ENCODE measurements at regions not wholly inside any gene's neighbourhood (a gene's known extent, or its start where the extent isn't known, plus 50 kb on each side); places are given as distances from the start of the nearest gene placed in this dataset.
"Not testable (repeated sequence)": the region's sequence is repeated elsewhere in the genome, so short reads cannot be mapped to it uniquely, and the experiment has no call there.

DNA sequence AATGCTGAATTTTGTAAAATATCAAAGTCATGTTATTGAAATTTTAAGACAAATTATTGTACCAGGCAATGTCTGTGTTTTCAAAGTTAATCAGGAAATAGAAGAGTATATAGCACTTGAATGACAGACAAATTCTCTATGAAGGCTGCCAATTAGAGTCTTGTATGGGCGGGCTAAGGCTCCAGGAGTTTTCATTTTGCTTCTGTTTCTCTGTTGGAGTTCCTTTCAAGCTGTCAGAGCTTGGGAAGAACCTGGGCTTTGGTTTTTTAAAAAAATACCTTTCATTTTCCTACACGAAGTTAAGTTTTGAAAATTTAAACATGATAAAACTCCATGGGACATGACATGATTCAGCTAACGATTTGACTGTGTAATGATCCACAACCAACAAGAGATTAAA is 339.0 kb upstream of the KCNH7 start:
- no peak for DNase-seq

DNA sequence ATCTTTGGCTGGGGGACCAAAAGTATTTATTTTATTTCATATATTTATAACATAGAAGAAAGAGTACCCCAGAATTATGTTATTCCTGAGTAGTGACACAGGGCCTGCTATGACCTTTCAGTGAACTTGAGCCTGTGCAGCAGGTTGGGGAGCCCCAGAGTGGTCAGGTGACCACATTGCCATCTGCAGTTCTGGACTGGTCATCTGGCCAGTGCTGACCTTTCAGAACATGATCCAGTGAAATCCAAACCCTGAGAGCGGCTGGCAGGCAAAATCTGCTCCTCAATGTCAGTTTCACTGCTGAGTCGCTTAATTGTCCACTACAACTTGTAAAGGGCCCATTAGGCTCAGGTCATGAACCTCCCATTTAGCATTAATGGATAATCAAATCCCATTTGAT is 336.7 kb upstream of the KCNH7 start:
- no peak for DNase-seq

DNA sequence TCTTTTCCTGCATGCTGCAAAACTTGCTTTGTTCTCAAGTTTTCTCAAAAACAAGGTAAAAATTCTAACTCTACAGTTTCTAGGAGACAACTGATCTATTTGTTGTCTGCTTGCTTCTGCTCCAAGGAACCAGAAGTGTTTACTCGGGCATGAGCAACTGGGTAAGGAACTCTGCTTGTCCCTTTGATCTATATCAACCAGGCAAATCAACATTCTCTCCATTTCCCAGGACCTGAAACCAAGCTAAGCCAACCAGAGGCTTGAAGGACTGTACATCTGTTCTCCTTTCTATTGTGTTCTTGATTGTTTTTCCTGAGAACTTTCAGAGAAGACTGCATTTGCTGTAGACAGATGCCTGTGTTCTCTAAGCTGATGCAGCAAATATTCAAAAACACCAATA is 335.0 kb upstream of the KCNH7 start:
- DNase-seq: no peak

DNA sequence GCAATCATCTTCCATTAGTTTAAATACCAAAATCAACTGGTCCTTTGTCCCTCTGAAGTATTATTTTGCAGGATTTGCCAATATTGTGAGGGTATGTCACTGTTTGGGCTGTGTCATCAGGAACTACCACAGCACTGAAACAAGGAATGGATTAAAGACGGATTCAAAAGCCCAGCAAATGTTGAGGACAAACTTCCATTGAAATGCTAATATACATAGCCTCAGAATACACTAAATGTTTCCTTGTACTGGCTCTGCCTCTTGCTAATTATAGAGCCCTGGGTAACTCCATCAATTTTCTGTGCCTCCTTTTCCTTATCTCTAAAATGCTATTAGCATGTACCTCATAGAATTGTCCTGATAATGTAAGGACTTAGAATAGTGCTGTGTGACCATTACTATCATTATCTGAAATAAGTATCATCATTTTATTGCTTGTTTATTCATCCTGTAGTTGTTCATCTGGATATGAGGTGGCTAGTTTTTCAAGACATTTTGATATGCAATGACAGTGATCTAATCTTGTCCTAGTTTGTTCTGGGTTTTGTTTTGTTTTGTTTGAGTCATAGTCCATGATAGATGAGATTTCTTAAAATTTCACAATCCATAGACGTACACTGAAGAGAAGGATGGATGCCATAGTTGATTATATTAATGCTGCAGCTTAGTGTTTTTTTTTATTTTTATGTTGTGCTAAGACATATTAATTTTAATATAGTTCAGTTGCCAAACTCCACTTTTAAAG is 333.4 kb upstream of the KCNH7 start:
- DNase-seq: no peak

DNA sequence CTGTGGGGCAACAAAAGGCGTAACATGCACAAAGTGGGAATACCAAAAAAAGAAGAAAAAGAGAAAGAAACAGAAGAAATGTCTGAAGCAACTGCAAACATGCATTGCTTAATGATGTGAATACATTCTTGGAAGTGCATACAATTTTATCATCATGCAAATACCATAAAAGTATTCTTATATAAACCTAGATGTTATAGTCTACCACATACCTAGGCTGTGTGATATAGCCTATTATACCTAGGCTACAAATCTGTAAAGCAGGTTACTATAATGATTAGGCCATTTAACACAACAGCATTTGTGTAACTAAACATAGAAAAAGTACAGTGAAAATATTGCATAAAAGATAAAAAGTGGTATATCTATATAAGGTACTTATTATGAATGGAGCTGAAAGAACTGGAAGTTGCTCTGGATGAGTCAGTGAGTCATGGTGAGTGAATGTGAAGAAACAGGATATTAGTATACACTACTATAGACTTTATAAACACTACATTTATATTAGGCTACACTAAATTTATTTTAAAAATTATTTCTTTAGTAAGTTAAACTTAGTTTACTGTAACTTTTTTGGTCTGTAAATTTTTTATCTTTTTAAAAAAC is 319.4 kb upstream of the KCNH7 start:
- no peak for DNase-seq

DNA sequence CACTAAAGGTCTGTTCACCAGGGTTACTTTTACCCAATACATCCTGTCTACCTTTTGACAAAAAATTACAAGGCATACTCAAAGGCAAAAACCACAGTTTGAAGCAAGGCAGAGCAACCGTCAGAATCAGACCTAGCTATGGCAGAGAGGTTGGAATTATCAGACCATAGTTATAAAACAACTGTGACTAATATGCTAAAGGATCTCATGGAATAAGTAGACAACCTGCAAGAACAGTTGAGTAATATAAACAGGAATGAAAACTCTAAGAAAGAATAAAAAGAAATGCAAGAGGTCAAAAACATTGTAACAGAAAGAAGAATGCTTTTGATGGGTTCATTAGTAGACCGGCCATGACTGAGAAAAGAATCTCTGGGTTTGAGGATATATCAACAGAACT is 318.8 kb upstream of the KCNH7 start:
- no peak for DNase-seq

DNA sequence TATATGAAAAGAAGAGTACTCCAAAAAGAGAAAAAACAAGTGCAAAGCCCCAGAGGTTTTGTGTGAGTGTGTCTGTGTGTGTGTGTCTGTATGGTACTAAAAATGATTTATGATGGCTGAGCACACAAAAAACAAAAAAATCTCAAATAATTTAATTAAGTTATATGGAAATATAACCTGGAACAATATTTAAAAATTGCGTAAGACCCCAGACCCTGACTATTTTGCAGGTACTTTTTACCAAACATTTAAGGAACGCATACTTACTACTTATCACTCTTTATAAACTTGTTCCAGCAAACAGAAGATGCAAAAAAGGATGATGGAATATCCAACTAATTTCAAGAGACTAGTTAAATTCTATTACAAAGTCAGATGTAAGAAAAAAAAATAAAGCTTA is 317.4 kb upstream of the KCNH7 start:
- DNase-seq: no peak

DNA sequence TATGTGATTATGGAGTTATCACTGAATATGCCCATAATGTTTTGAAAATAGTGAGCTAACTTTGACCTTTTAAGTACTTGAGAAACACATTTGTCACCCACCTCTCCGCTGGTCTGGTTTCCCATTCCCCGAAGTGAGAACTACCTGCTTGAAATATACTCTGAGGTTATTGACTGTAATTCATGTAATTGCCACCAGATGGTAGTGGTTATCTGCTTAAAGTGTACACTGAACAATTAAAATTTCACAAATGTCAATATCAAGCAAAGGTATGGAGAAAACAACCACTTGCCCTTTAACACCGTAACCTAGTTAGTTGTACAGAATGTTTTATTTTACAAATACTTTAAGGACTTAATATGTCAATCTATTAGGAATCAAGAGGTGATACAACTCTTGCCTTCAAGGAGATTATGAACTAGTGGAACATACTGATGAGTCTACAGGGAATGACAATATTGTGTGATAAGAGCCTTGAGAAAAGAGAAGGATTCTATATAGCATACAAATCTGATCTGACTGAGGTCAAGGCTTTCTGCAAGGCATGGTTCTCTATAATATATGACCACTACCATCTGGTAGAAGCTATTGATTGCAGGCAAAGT is 316.8 kb upstream of the KCNH7 start:
- peak in 1 of 2 donors; percentile 5 for DNase-seq

DNA sequence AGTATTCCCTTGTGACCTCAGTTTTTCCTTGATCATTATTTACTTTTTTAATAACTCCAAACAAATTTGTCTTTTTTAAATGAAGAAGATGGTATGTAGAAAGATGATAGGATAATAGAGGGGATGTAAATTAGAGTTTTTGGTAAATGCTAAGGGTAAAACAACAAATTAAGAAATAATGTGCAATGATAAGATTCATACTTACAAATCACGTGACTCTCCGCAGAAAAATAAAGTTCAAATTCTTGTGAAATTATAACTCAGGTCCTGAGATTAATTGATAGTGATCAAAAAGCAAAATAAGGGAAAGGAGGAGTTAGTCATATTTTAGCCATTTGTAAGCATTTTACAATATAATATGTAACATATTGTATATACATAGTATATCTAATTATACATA is 304.1 kb upstream of the KCNH7 start:
- DNase-seq: no peak

DNA sequence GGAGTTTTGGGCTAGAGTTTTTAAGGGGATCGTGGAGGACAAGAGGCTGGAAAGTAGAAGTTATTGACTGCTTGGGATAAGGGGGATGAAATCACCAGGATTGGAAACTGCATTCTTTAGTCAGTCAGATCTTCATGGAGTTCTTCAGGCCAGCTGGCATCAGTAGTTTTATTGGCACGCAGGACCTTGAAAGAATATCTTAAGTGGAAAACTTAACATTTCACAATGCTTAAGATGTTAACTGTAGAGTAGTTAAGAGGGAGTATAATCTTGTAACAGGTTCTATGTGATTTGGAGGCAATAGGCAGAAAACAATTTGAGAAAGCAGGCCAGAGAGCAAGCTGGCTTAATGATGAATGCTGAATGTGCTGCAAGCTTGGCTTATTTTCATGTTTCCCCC is 300.4 kb upstream of the KCNH7 start:
- no peak for DNase-seq

DNA sequence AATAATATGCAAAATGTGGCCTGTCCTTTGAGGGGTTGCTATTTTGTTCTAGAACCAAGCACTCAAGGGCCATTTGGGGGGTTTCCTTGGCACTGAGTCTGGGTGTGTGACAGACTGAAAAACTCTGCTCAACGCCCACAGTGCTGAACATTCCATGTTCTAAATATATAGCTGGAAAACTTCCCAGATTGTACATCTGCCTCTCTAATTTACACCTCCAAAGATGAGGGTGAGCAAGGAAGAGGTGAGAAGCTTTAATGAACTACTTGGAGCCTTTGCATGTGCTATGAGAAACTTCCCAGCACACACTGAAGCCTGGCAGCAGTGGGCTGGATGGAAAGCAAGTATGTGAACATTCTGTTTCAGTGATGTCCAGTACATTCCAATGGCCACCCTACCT is 296.7 kb upstream of the KCNH7 start:
- no peak for DNase-seq

DNA sequence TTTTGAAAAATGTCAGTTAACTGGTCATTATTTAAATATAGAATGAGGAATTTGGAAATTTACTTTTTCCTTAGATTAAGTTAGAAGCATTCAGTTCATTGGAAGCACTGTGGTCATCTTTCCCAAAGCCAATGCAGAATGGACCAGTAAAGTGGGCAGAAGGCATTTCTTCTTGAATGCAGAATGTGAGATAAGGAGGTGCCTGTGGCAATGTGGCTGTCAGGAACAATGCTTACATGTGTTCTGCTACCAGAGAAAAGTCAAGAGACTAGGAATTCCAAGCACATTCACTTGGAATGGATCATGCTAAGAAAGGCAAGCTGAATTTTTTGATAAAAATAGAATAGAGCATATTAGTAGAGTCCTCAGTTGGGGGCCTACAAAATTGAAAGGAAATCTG is 295.0 kb upstream of the KCNH7 start:
- no peak for DNase-seq

DNA sequence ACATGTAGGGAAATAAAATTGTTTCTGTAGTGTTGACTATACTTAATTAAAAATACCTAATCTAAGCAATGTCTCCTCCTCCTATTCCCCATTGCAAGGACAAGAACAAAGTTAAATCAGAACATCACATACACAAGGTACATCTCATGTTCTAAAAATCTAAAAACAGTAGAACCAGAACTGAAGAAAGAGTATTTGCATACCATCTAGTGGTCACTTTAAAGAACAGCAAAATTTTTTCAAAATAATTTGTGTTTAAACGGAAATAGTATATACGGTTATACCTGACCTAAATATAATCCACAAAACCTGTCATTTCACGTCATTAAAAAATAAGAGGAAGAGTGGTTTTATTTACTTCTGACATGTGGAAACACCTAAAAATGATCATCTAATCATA is 294.3 kb upstream of the KCNH7 start:
- DNase-seq: no peak

DNA sequence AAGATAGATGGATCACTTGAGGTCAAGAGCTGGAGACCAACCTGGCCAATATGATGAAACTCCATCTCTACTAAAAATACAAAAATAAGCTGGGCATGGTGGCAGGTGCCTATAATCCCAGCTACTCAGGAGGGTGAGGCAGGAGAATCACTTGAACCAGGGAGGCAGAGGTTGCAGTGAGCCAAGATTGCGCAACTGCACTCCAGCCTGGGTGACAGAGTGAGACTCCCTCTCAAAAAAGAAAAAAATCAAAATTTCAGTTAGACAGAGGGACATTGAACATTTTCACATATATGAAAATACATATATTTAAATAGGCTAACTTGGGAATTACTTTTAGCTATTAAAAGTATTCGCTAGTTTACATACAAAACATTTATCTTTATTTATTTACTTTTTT is 293.6 kb upstream of the KCNH7 start:
- not testable (repeated sequence) for DNase-seq

DNA sequence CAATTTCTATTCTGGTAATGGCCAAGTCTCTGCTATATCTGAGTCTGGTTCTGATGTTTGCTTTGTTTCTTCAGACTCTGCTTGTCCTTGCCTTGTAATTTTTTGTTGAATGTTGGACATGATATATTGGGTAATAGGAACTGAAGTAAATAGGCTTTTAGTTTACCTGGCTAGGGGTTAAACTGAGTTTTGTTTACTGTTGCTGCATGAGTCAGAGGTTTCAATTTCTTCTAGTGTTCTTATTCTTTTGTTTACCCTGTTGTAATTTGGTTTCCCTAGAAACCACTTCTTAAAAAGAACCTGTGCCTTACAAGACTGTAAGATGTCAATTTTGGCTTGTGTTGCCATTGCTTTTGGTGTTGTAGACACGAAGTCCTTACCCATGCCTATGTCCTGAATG is 285.0 kb upstream of the KCNH7 start:
- DNase-seq: no peak

DNA sequence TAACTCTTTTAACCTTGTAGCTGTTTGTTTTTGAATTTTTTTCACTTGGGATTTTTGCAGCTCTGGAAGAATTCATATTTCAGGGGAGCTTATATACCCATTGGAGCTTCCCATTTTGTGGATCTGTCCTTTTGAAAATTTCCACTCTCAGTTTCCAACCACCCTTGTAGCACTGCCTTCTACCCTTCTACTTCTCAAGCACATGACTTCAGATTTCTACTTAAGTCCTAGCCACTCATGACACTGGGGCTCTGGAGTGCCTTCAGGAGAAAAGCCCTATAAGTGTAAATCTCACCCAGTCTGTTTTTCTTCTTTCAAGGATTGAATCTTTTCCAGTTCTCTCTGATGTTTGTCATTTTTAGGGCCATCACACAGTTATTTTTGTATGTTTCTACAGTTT is 283.7 kb upstream of the KCNH7 start:
- no peak for DNase-seq

DNA sequence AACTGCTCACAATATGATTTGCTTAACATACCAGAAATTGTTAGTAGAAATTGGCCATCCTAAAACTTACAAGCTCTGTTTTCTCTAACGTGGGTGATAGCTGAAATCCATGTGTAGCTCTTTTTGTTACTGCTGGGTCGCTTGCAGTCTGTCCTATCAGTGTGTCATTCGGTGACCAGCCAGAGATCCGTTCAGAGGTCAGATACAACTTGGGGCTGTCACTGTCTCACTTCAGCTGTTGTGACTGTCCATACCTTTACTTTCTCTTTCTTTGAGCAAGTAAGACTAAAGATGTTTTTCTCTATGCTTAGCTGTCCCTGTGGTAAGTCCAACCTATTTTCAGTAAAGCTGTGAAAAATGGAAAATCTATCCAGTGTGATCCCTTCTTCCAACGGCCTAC is 282.9 kb upstream of the KCNH7 start:
- DNase-seq: no peak

DNA sequence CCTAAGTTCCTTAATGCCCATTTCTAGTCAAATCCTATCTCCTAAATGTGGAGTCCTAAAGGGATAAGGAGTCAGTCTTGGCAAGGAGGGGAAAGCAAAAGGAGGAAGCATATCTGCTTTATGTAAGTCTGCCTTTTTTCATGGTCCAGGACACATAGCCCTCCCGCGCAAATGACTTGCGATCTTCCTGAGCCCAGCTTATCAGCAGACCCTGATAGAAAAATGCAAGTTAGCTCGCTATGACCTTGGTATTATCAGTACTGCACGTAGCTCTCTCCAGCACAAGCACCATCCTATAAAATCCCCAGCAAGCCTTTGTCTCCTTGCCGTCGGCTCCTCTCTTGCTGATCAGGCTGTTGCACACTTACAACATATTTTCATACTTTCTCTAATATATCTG is 281.4 kb upstream of the KCNH7 start:
- no peak for DNase-seq

DNA sequence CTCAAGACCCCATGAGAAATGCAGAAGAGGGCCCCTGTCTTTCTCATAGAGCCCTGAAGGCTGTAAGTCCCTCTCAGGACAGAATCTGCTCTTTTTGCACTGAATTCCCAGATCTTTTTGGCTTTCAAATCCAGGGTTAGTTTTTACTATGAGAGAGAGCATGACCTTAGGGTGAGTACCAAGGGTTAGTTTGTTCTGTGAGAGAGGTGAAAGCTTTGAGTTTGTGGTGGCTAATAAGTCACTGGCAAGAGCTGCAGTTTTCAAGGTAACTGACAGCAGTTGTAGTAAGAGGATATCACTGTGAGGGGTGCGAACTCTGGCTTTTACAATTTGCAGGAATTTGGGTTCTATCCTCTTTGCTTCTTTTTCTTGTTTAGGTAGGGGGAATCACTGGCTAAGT is 248.4 kb upstream of the KCNH7 start:
- DNase-seq: no peak

DNA sequence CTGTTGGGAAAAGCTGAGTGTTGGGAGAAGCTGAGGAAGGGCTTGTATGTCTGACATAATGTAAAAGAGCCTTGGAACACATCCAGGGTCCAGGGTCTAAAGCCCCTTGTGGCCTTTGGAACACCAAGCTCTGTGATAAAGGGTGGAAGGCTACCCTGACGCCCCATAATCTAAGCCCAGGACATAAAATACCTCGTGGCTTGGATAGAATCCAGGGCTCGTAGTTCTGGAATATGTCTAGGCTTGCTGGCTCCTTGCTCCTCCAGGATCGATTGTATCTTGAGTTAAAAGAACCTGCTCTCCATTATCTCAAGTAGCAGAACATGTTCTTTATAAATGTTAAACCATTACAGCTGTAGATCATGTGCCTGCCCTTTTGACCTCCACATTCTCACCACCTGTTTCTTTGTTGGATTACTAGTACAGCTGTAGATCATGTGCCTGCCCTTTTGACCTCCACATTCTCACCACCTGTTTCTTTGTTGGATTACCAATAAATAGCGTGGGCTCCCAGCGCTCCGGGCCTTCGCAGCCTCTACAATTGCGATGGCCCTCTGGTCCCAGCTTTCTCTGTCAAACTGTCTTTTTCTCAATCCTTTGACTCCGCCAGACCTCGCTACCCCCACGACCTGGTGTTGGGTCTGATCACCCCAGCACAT is 246.9 kb upstream of the KCNH7 start:
- DNase-seq: not testable (repeated sequence)

DNA sequence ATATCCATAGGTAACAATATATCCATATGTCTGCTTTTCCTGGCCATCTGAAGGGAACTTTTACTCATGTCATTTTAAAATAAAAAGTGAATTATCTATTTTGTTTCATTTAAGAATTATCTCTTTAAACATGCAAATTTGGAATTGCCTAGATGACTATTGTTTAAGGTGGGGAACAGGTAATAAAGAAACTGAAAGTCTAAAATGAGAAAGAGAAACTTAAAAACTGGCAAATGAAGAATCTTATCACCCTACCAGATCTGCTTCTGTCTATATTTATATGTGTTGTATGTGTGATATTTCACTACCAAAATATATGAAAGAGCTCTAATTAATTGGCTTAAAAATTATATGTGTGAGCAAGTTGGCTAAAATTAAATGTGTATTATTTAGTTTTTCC is 243.2 kb upstream of the KCNH7 start:
- DNase-seq: no peak

DNA sequence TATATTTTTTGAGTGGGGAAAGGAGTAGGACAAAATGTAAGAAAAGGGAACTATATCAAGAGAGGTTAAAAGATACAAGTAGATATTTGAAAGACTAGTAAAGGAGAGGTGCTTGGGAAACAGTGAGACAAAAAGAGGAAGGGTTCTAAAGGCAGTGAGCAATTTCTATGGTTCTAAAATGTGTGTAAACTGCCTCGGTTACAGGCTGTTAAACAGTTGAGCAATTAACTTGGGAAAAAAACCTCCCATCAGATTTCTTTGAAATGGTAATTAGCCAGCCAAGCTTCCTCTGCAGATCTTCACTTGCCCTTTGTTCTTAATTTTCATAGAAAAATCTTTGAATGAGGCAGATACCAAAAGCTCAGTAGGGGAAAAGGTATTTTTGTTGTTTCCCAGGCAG is 238.7 kb upstream of the KCNH7 start:
- no peak for DNase-seq

DNA sequence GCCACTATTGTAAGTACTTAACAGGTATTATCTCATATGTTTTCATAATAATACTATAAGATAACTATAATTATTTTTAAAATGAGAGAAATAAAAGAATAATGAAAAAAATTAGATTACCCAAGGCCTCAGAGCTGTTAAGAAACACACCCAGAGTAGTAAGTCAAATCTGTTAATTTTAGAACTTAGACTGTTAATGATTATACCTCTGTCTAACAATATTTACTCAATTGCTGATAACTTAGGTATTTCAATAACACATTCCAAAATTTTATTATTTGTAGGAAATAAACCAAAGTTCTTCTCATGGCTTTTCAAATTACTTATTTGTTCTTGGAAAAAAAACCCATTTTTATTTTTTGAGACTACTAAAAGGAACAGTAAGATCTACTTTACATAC is 227.5 kb upstream of the KCNH7 start:
- no peak for DNase-seq

DNA sequence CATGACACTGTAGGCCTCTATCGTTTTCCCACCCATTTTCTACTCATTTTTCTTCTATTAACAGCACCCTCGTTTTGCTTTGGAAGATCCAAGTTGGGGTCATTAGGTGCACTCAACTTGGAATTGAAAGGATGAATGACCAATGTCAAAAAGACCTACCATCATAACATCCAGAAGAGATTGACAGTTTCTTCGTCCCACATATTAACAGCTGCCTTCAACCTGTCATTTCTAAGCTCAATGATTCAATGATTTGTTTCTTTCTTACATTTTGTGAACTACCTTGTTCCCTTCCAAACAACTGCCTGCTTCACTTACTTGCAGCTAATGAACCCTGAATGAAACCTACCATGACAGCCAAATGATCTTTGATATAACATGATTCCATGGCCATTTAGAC is 224.0 kb upstream of the KCNH7 start:
- DNase-seq: no peak
